SU-DHL-6 (cell line): ENCODE measurements at regions not wholly inside any gene's neighbourhood (a gene's known extent, or its start where the extent isn't known, plus 50 kb on each side); places are given as distances from the start of the nearest gene placed in this dataset.

ENCODE experiments used
- CTCF ChIP-seq: fragments of 200-600 bp; sonication (generic); IDR thresholded peaks from one replicate; pipeline ENCODE4 v1.5.1; 2017; ENCODE audit warnings: antibody characterized with exemption, mild to moderate bottlenecking, low read length, moderate library complexity; ENCODE audit not compliant: insufficient read depth, poor library complexity, severe bottlenecking
- EZH2phosphoT487 ChIP-seq: fragments of 200-600 bp; sonication (generic), shearing (Covaris generic); conservative IDR thresholded peaks from 2 replicates; pipeline ENCODE4 v1.6.1; 2018; ENCODE audit warnings: mild to moderate bottlenecking, antibody characterized with exemption, low read length, moderate library complexity, mixed read lengths

- TF ChIP-seq CTCF (no peak), EZH2phosphoT487 (no peak)
Measured at GRCh38 chr2:165032559-165032958, 77.2 kb upstream of the SLC38A11 start.
